ENCODE measurements at regions not wholly inside any gene's neighbourhood (a gene's known extent, or its start where the extent isn't known, plus 50 kb on each side); places are given as distances from the start of the nearest gene placed in this dataset.

GRCh38 chr4:26197018-26197779 is 123.6 kb upstream of the RBPJ start:
- TF ChIP-seq EP300 (IDR thresholded peaks at IDR 0.05; ENCODE audit: borderline replicate concordance) (no peak), TCF12 (IDR thresholded peaks at IDR 0.05; ENCODE audit: low read depth) (no peak), TEAD4 (IDR thresholded peaks at IDR 0.05) (no peak), CREB1 (IDR thresholded peaks at IDR 0.05; ENCODE audit: low read depth) (no peak), FOXM1 (IDR thresholded peaks at IDR 0.05; ENCODE audit: borderline replicate concordance, low read depth) (no peak), RAD21 (IDR thresholded peaks at IDR 0.05; ENCODE audit: low read depth) (no peak), USF1 (IDR thresholded peaks at IDR 0.05) (no peak), EGR1 (IDR thresholded peaks at IDR 0.05) (no peak), TAF1 (IDR thresholded peaks at IDR 0.05; ENCODE audit: low read depth) (no peak), CEBPB (IDR thresholded peaks at IDR 0.05) (no peak), ZBTB7A (IDR thresholded peaks at IDR 0.05; ENCODE audit: low read depth) (no peak)
- TF ChIP-seq, protein P1, sequence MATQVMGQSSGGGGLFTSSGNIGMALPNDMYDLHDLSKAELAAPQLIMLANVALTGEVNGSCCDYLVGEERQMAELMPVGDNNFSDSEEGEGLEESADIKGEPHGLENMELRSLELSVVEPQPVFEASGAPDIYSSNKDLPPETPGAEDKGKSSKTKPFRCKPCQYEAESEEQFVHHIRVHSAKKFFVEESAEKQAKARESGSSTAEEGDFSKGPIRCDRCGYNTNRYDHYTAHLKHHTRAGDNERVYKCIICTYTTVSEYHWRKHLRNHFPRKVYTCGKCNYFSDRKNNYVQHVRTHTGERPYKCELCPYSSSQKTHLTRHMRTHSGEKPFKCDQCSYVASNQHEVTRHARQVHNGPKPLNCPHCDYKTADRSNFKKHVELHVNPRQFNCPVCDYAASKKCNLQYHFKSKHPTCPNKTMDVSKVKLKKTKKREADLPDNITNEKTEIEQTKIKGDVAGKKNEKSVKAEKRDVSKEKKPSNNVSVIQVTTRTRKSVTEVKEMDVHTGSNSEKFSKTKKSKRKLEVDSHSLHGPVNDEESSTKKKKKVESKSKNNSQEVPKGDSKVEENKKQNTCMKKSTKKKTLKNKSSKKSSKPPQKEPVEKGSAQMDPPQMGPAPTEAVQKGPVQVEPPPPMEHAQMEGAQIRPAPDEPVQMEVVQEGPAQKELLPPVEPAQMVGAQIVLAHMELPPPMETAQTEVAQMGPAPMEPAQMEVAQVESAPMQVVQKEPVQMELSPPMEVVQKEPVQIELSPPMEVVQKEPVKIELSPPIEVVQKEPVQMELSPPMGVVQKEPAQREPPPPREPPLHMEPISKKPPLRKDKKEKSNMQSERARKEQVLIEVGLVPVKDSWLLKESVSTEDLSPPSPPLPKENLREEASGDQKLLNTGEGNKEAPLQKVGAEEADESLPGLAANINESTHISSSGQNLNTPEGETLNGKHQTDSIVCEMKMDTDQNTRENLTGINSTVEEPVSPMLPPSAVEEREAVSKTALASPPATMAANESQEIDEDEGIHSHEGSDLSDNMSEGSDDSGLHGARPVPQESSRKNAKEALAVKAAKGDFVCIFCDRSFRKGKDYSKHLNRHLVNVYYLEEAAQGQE (IDR thresholded peaks at IDR 0.05; ENCODE audit: low read depth) = no peak
- TF ChIP-seq, protein P2, sequence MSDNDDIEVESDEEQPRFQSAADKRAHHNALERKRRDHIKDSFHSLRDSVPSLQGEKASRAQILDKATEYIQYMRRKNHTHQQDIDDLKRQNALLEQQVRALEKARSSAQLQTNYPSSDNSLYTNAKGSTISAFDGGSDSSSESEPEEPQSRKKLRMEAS (IDR thresholded peaks at IDR 0.05) = no peak
